Panc1 (cell line): ENCODE measurements at regions not wholly inside any gene's neighbourhood (a gene's known extent, or its start where the extent isn't known, plus 50 kb on each side); places are given as distances from the start of the nearest gene placed in this dataset.

Experiments
- ATAC-seq: fragments of 200-7000 bp; cut with Tn5 transposase; 2 replicates; pipeline ENCODE4 v1.9.1; 2020; ENCODE audit warnings: mild to moderate bottlenecking, moderate library complexity
- BruUV-seq: library from RNA; stranded (reverse); fragments of 400-500 nt; replicated peaks from 2 replicates; lab custom pipeline; 2021; lab: Mats Ljungman, UMichigan
- CTCF ChIA-PET: fragments of 300-600 bp; sonication (Branson Sonifier 250); formaldehyde crosslinking; loops from one replicate; lab custom pipeline; 2022; ENCODE audit warnings: antibody characterized with exemption; lab: Charles Lee
- POLR2A ChIA-PET: fragments of 300-600 bp; sonication (Branson Sonifier 250); formaldehyde crosslinking; loops from one replicate; lab custom pipeline; 2022; ENCODE audit warnings: antibody characterized with exemption; lab: Charles Lee
- DNase-seq: peaks from one replicate; pipeline ENCODE4 v3.0.0-alpha.2; 2010; ENCODE audit warnings: low read depth, low spot score
- H3K27ac ChIP-seq: 2 replicates; pipeline ENCODE4 v1.5.1; 2011; ENCODE audit warnings: mild to moderate bottlenecking, low read length, inconsistent platforms
- H3K27me3 ChIP-seq: fragments of 200-500 bp; sonication (Bioruptor generic); 2 replicates; pipeline ENCODE4 v1.6.0; 2014; ENCODE audit warnings: low read length, inconsistent platforms; ENCODE audit not compliant: control insufficient read depth, insufficient read depth
- H3K36me3 ChIP-seq: fragments of 200-500 bp; sonication (Bioruptor generic); 2 replicates; pipeline ENCODE4 v1.5.1; 2014; ENCODE audit warnings: inconsistent platforms, mild to moderate bottlenecking, low read length, moderate library complexity; ENCODE audit not compliant: control insufficient read depth, insufficient read depth
- H3K4me1 ChIP-seq: 2 replicates; pipeline ENCODE4 v1.5.1; 2011; ENCODE audit warnings: inconsistent platforms, mild to moderate bottlenecking, low read length, moderate library complexity; ENCODE audit not compliant: control insufficient read depth, insufficient read depth
- H3K4me3 ChIP-seq, 2 experiments: 2 replicates each; pipeline ENCODE4 v1.5.1; 2011 to 2012; ENCODE audit warnings: low read depth in 2 of 2, low read length in 2 of 2, mild to moderate bottlenecking in 2 of 2, inconsistent platforms in 1 of 2, moderate library complexity in 1 of 2
- H3K9me3 ChIP-seq: fragments of 200-500 bp; sonication (Bioruptor generic); 2 replicates; pipeline ENCODE4 v1.5.1; 2014; ENCODE audit warnings: low read depth, mild to moderate bottlenecking, inconsistent platforms, low read length, moderate library complexity; ENCODE audit not compliant: control insufficient read depth, insufficient read depth
- CTCF ChIP-seq: fragments of 450-650 bp; IDR thresholded peaks from 2 replicates; pipeline ENCODE4 v1.5.1; 2017; ENCODE audit warnings: mild to moderate bottlenecking
- POLR2AphosphoS5 ChIP-seq: IDR thresholded peaks from 2 replicates; pipeline ENCODE4 v1.6.1; 2012; ENCODE audit warnings: mild to moderate bottlenecking, low read depth, low read length, moderate library complexity
- REST ChIP-seq, 2 experiments: IDR thresholded peaks; 2 replicates each; pipeline ENCODE4 v1.6.1; 2011 to 2012; ENCODE audit warnings: low read depth in 2 of 2, control low read depth in 1 of 2, low read length in 1 of 2, mild to moderate bottlenecking in 1 of 2, moderate library complexity in 1 of 2; ENCODE audit not compliant: insufficient read depth in 1 of 2
- SIN3A ChIP-seq: IDR thresholded peaks from 2 replicates; pipeline ENCODE4 v1.6.1; 2012; ENCODE audit warnings: low read depth, mild to moderate bottlenecking, low read length, moderate library complexity, borderline replicate concordance; ENCODE audit not compliant: insufficient read depth
- TCF7L2 ChIP-seq: IDR thresholded peaks from 2 replicates; pipeline ENCODE4 v1.6.1; 2011; ENCODE audit warnings: mild to moderate bottlenecking, low read depth, low read length, inconsistent platforms
- in situ Hi-C: cut with HindIII; loops from 2 replicates; pipeline ENCODE4 v1.10.0; 2016; ENCODE audit warnings: low sequenced_read_pairs, low pct_unique_long_range_greater_than_20kb
- intact Hi-C: fragments of 100-400 bp; cut with micrococcal nuclease; formaldehyde crosslinking; loops from one replicate; pipeline ENCODE4 v1.10.0; 2022; ENCODE audit not compliant: unreplicated experiment

- ChIA-PET CTCF (no interaction called here), POLR2A (no interaction called here)
- Histone ChIP-seq H3K9me3 (no peaks in the 10 kb centered on the region), H3K36me3 (no peaks in the 10 kb centered on the region), H3K4me1 (no peaks in the 10 kb centered on the region), H3K27me3 (no peaks in the 10 kb centered on the region), H3K4me3 (no peak overlapping the region), H3K27ac (no peak overlapping the region)
- DNase-seq (no peak), ATAC-seq (no peak)
- BruUV-seq, result no TSS peak
- in situ Hi-C loops, result no loop called here
- intact Hi-C loops, result no loop called here
- TF ChIP-seq REST (IDR thresholded peaks at IDR 0.05; ENCODE audit: insufficient read depth in 1 of 2, low read depth in 2 of 2, low read length in 1 of 2), result no peak
- no peak for TF ChIP-seq TCF7L2
- no peak for TF ChIP-seq CTCF
- no peak for TF ChIP-seq SIN3A
- TF ChIP-seq POLR2AphosphoS5, result no peak
These were observed 291.4 kb upstream of the TMEM229A start for GRCh38 chr7:124324262-124324661.

GRCh38 chr7:124323597-124323996 lies 290.7 kb upstream of the TMEM229A start:
- DNase-seq (no peak), ATAC-seq (no peak)
- ChIA-PET POLR2A (no interaction called here), CTCF (no interaction called here)
- TF ChIP-seq POLR2AphosphoS5, result no peak
- no peak for TF ChIP-seq REST (IDR thresholded peaks at IDR 0.05; ENCODE audit: insufficient read depth in 1 of 2, low read depth in 2 of 2, low read length in 1 of 2)
- TF ChIP-seq CTCF, result no peak
- TF ChIP-seq TCF7L2, result no peak
- TF ChIP-seq SIN3A, result no peak
- no peak overlapping the region for H3K4me3 ChIP-seq
- no peaks in the 10 kb centered on the region for H3K4me1 ChIP-seq
- H3K27me3 ChIP-seq, result no peaks in the 10 kb centered on the region
- in situ Hi-C loops (no loop called here), intact Hi-C loops (no loop called here)
- no peaks in the 10 kb centered on the region for H3K9me3 ChIP-seq
- H3K36me3 ChIP-seq, result no peaks in the 10 kb centered on the region
- BruUV-seq, result no TSS peak
- no peak overlapping the region for H3K27ac ChIP-seq
